BLaER1 treated with 17β-estradiol and CSF1 and Interleukin-3, amounts not matched to agents 10 nM and 100 nM (cell line): ENCODE measurements at regions not wholly inside any gene's neighbourhood (a gene's known extent, or its start where the extent isn't known, plus 50 kb on each side); places are given as distances from the start of the nearest gene placed in this dataset.

Experiments used
- H3K27ac ChIP-seq, 11 experiments: shearing (Covaris generic); formaldehyde crosslinking; 2 replicates each; pipeline ENCODE4 v1.8.1; 2022
- H3K27me3 ChIP-seq, 11 experiments: shearing (Covaris generic); formaldehyde crosslinking; 2 replicates each; pipeline ENCODE4 v1.8.1; 2022
- H3K36me3 ChIP-seq, 11 experiments: shearing (Covaris generic); formaldehyde crosslinking; 2 replicates each; pipeline ENCODE4 v1.8.1; 2022
- H3K4me1 ChIP-seq, 10 experiments: shearing (Covaris generic); formaldehyde crosslinking; 2 replicates each; pipeline ENCODE4 v1.8.1; 2022
- H3K4me2 ChIP-seq, 11 experiments: shearing (Covaris generic); formaldehyde crosslinking; 2 replicates each; pipeline ENCODE4 v1.8.1; 2022
- H3K4me3 ChIP-seq, 10 experiments: shearing (Covaris generic); formaldehyde crosslinking; 2 replicates each; pipeline ENCODE4 v1.8.1; 2022
- H3K9ac ChIP-seq, 11 experiments: shearing (Covaris generic); formaldehyde crosslinking; 2 replicates each; pipeline ENCODE4 v1.8.1; 2022
- H3K9me3 ChIP-seq, 11 experiments: shearing (Covaris generic); formaldehyde crosslinking; replicated peaks in 1 of 11; 2 replicates each; pipeline ENCODE4 v1.8.1; 2022
- H4K20me1 ChIP-seq, 11 experiments: shearing (Covaris generic); formaldehyde crosslinking; 2 replicates each; pipeline ENCODE4 v1.8.1; 2022
- Cebpa-rat ChIP-seq, 11 experiments: shearing (Covaris generic); IDR thresholded peaks; 2 replicates each; pipeline ENCODE4 v1.8.1; 2022

- Histone ChIP-seq H3K27ac (peak overlapping the region in 2 of 11 experiments; percentile 7 to 28; a peak in 1 of 22 replicates), H3K4me2 (peak overlapping the region in 9 of 11 experiments; percentile 6 to 55 (median 27); a peak in 10 of 22 replicates)
Measured at GRCh38 chr5:43773478-43773844, 170.5 kb downstream of the NNT start.

GRCh38 chr5:43772764-43773477, 169.9 kb downstream of the NNT start:
- TF ChIP-seq Cebpa-rat (IDR thresholded peaks at IDR 0.05): no peak
- peak overlapping the region in 3 of 11 experiments; percentile 7 to 28 (median 10); a peak in 3 of 22 replicates for H3K27ac ChIP-seq
- peaks cover 6 to 35% (median 12%) of the 10 kb centered on the region in 10 experiments; a peak in 16 of 20 replicates for H3K4me1 ChIP-seq

More at GRCh38 chr5:43773478-43773844, 170.5 kb downstream of the NNT start:
- H3K9ac ChIP-seq: no peak overlapping the region
- peaks cover 6 to 35% (median 12%) of the 10 kb centered on the region in 10 experiments; a peak in 16 of 20 replicates for H3K4me1 ChIP-seq
- no peak overlapping the region for H3K4me3 ChIP-seq
- no peak for TF ChIP-seq Cebpa-rat (IDR thresholded peaks at IDR 0.05)
- H4K20me1 ChIP-seq: no peaks in the 10 kb centered on the region
- H3K36me3 ChIP-seq: no peaks in the 10 kb centered on the region
- H3K9me3 ChIP-seq: no peaks in the 10 kb centered on the region
- H3K27me3 ChIP-seq: no peaks in the 10 kb centered on the region

GRCh38 chr5:43772458-43772763, 169.4 kb downstream of the NNT start:
- Histone ChIP-seq H3K27me3 (no peaks in the 10 kb centered on the region), H3K9ac (no peak overlapping the region), H3K36me3 (no peaks in the 10 kb centered on the region), H3K27ac (peak overlapping the region in 1 of 11 experiments; percentile 7; a peak in 1 of 22 replicates), H3K4me3 (no peak overlapping the region), H3K4me1 (peaks cover 6 to 35% (median 12%) of the 10 kb centered on the region in 10 experiments; a peak in 16 of 20 replicates), H3K4me2 (peak overlapping the region; percentile 6 to 55 (median 28); a peak in 15 of 22 replicates), H4K20me1 (no peaks in the 10 kb centered on the region), H3K9me3 (no peaks in the 10 kb centered on the region)
- no peak for TF ChIP-seq Cebpa-rat (IDR thresholded peaks at IDR 0.05)

More at GRCh38 chr5:43772764-43773477, 169.9 kb downstream of the NNT start:
- Histone ChIP-seq H3K27me3 (no peaks in the 10 kb centered on the region), H3K4me3 (no peak overlapping the region), H3K36me3 (no peaks in the 10 kb centered on the region), H3K4me2 (peak overlapping the region; percentile 6 to 55 (median 28); a peak in 19 of 22 replicates), H4K20me1 (no peaks in the 10 kb centered on the region), H3K9ac (no peak overlapping the region), H3K9me3 (no peaks in the 10 kb centered on the region)

- Histone ChIP-seq H3K27me3 (no peaks in the 10 kb centered on the region), H3K9ac (no peak overlapping the region), H4K20me1 (no peaks in the 10 kb centered on the region), H3K4me3 (no peak overlapping the region), H3K9me3 (no peaks in the 10 kb centered on the region), H3K36me3 (no peaks in the 10 kb centered on the region), H3K4me2 (peak overlapping the region in 2 of 11 experiments; percentile 35 to 50; a peak in 2 of 22 replicates), H3K27ac (no peak overlapping the region), H3K4me1 (peaks cover 6 to 35% (median 12%) of the 10 kb centered on the region in 10 experiments; a peak in 16 of 20 replicates)
- TF ChIP-seq Cebpa-rat (IDR thresholded peaks at IDR 0.05): no peak
Measured at GRCh38 chr5:43771611-43772031, 168.6 kb downstream of the NNT start.

GRCh38 chr5:43769571-43770355, 166.8 kb downstream of the NNT start:
- Histone ChIP-seq H3K36me3 (no peaks in the 10 kb centered on the region), H3K27me3 (no peaks in the 10 kb centered on the region), H3K27ac (no peak overlapping the region), H3K4me2 (no peak overlapping the region), H3K4me3 (no peak overlapping the region), H4K20me1 (no peaks in the 10 kb centered on the region), H3K4me1 (peaks cover 6 to 35% (median 12%) of the 10 kb centered on the region in 10 experiments; a peak in 16 of 20 replicates), H3K9ac (no peak overlapping the region), H3K9me3 (no peaks in the 10 kb centered on the region)
- no peak for TF ChIP-seq Cebpa-rat (IDR thresholded peaks at IDR 0.05)
